ENCODE measurements at regions not wholly inside any gene's neighbourhood (a gene's known extent, or its start where the extent isn't known, plus 50 kb on each side); places are given as distances from the start of the nearest gene placed in this dataset.

DNA sequence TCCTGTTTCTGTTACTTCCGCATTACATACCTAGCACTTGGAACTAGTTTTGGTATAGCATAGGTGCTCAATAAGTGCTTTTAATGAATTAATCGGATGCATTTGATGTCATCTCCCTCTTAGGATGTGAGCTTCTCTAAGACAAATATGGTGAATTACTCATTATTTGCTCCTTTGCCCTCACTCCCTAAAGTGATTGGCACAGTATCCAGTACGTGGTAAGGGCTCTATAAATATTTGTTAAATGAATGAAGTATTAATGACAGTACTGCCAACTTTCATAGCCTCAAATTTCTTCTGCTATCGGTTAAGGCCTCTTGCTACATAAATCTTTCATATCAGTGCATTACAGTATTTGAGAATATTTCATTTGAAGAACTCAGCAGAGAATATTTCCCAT is 75.9 kb upstream of the ARID5B start:
- no peaks in the 10 kb centered on the region for H3K27me3 ChIP-seq (ENCODE audit: control insufficient read depth in 2 of 2, insufficient read depth in 2 of 2, low read length in 2 of 2)
- H3K27ac ChIP-seq (ENCODE audit: low read depth, low read length) = no peak overlapping the region
- ChIA-PET POLR2A (no interaction called here), CTCF (no interaction called here)
- H3K4me1 Mint-ChIP-seq = peaks cover 0 to 2% (median 0%) of the 10 kb centered on the region in 7 donors
- H3K36me3 ChIP-seq (ENCODE audit: control insufficient read depth in 2 of 3, insufficient read depth in 3 of 3, low read length in 3 of 3) = no peaks in the 10 kb centered on the region
- no peaks in the 10 kb centered on the region for H3K9me3 ChIP-seq (ENCODE audit: control insufficient read depth in 2 of 3, low read length in 3 of 3)
- DNase-seq (no peak), ATAC-seq (no peak)
- H3K27me3 Mint-ChIP-seq = no peaks in the 10 kb centered on the region
- H3K4me3 ChIP-seq (ENCODE audit: low read length) = no peak overlapping the region
- no peak overlapping the region for H3K27ac Mint-ChIP-seq
- intact Hi-C loops (cut with micrococcal nuclease) = no loop called here
- peaks cover 0 to 2% (median 0%) of the 10 kb centered on the region in 11 donors for H3K9me3 Mint-ChIP-seq
- no peaks in the 10 kb centered on the region for H3K4me1 ChIP-seq (ENCODE audit: control insufficient read depth in 2 of 2, insufficient read depth in 2 of 2, low read length in 2 of 2)
- H3K4me3 Mint-ChIP-seq = no peak overlapping the region
- H3K36me3 Mint-ChIP-seq = peaks cover 0 to 2% (median 0%) of the 10 kb centered on the region in 5 donors

DNA sequence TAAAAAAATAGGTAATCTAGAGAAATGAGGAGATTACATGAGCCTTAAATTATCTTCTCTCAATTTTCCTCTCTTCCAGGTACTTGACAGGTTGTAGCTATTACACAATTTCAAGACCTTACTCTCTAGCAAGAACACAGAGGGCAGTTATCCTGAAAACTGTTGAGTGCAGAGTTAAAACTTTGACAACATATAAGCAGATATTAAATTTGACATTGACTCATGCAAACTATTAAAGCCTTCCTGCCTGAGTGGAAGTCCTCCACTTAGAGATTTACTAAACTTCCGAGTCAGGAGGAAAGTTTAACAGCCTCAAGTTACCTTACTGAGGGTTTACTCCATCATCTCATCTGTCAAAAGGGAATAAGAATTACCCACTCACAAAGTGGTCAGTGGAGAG is 73.5 kb upstream of the ARID5B start:
- Mint-ChIP-seq H3K9me3 (peaks cover 0 to 6% (median 0%) of the 10 kb centered on the region in 11 donors), H3K4me3 (no peak overlapping the region), H3K27me3 (no peaks in the 10 kb centered on the region), H3K27ac (no peak overlapping the region), H3K4me1 (peaks cover 0 to 2% (median 0%) of the 10 kb centered on the region in 7 donors), H3K36me3 (peaks cover 0 to 2% (median 0%) of the 10 kb centered on the region in 5 donors)
- POLR2A ChIA-PET = no interaction called here
- Histone ChIP-seq H3K4me3 (ENCODE audit: low read length) (no peak overlapping the region), H3K27ac (ENCODE audit: low read depth, low read length) (no peak overlapping the region), H3K36me3 (ENCODE audit: control insufficient read depth in 2 of 3, insufficient read depth in 3 of 3, low read length in 3 of 3) (no peaks in the 10 kb centered on the region), H3K4me1 (ENCODE audit: control insufficient read depth in 2 of 2, insufficient read depth in 2 of 2, low read length in 2 of 2) (no peaks in the 10 kb centered on the region), H3K9me3 (ENCODE audit: control insufficient read depth in 2 of 3, low read length in 3 of 3) (no peaks in the 10 kb centered on the region), H3K27me3 (ENCODE audit: control insufficient read depth in 2 of 2, insufficient read depth in 2 of 2, low read length in 2 of 2) (no peaks in the 10 kb centered on the region)
- no peak for ATAC-seq
- intact Hi-C loops (cut with micrococcal nuclease) = no loop called here
- CTCF ChIA-PET = no interaction called here
- no peak for DNase-seq

DNA sequence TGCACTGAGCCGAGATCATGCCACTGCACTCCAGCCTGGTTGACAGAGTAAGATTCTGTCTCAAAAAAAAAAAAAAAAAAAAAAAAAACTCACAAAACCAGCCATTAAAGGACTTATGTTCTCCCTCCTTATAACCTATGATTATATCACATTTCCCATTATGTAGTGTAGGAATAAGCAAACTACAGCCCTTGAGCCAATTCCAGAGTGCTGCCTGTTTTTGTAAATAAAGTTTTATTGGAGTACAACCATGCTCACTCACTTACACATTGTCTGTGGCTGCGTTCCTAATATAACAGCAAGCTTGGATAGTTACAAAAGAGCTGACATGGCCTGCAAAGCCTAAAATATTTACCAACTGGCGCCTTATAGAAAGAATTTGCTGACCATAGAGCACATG is 72.7 kb upstream of the ARID5B start:
- Histone ChIP-seq H3K9me3 (ENCODE audit: control insufficient read depth in 2 of 3, low read length in 3 of 3) (no peaks in the 10 kb centered on the region), H3K27ac (ENCODE audit: low read depth, low read length) (no peak overlapping the region), H3K4me3 (ENCODE audit: low read length) (no peak overlapping the region), H3K27me3 (ENCODE audit: control insufficient read depth in 2 of 2, insufficient read depth in 2 of 2, low read length in 2 of 2) (no peaks in the 10 kb centered on the region), H3K36me3 (ENCODE audit: control insufficient read depth in 2 of 3, insufficient read depth in 3 of 3, low read length in 3 of 3) (no peaks in the 10 kb centered on the region), H3K4me1 (ENCODE audit: control insufficient read depth in 2 of 2, insufficient read depth in 2 of 2, low read length in 2 of 2) (no peaks in the 10 kb centered on the region)
- no peak overlapping the region for H3K27ac Mint-ChIP-seq
- peaks cover 0 to 2% (median 0%) of the 10 kb centered on the region in 5 donors for H3K36me3 Mint-ChIP-seq
- ChIA-PET CTCF (no interaction called here), POLR2A (no interaction called here)
- H3K27me3 Mint-ChIP-seq = no peaks in the 10 kb centered on the region
- DNase-seq (no peak), ATAC-seq (no peak)
- peaks cover 0 to 2% (median 0%) of the 10 kb centered on the region in 7 donors for H3K4me1 Mint-ChIP-seq
- no peak overlapping the region for H3K4me3 Mint-ChIP-seq
- intact Hi-C loops (cut with micrococcal nuclease) = no loop called here
- peaks cover 0 to 6% (median 0%) of the 10 kb centered on the region in 11 donors for H3K9me3 Mint-ChIP-seq

DNA sequence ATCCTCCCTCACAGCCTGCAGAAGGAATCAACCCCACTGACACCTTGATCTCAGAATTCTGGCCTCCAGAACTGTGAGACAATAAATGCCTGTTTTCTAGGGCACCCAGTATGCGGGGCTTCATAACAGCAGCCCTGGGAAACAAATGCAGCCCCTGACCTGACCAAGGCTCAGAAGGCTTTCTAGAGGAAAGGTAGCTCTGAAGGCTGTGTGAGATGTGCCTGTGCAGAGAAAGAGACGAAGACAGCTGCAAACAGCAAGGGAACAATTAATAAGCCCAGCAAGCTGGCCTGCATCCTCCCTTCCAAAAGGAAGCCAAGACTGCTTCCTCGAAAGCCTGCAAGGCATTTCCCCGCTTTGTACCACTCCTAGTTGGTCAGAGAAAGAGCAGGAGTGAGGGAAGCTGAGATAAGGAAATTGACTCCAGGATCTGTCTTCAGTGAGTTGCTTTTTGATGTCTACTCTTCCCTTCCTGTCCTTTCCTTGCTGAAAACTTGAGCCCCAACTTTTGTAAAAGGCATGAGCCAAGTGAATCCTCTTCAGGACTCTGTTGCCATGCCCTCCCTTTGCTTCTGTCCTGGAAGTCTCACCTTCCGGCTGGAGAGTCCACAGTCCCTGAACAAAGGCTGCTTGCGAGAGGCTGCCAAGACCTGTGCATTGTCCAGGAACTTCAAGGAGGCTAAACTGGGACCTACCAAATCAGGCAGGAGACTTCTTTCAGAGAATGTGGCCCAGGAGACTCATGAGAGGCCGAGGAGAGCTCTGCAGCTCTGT is 71.2 kb upstream of the ARID5B start:
- H3K27me3 Mint-ChIP-seq = no peaks in the 10 kb centered on the region
- H3K9me3 ChIP-seq (ENCODE audit: control insufficient read depth in 2 of 3, low read length in 3 of 3) = no peaks in the 10 kb centered on the region
- no peaks in the 10 kb centered on the region for H3K36me3 ChIP-seq (ENCODE audit: control insufficient read depth in 2 of 3, insufficient read depth in 3 of 3, low read length in 3 of 3)
- no peak for DNase-seq
- H3K27ac ChIP-seq (ENCODE audit: low read depth, low read length) = no peak overlapping the region
- no peaks in the 10 kb centered on the region for H3K27me3 ChIP-seq (ENCODE audit: control insufficient read depth in 2 of 2, insufficient read depth in 2 of 2, low read length in 2 of 2)
- peaks cover 0 to 6% (median 0%) of the 10 kb centered on the region in 11 donors for H3K9me3 Mint-ChIP-seq
- H3K36me3 Mint-ChIP-seq = no peaks in the 10 kb centered on the region
- ATAC-seq = no peak
- ChIA-PET POLR2A (no interaction called here), CTCF (no interaction called here)
- H3K27ac Mint-ChIP-seq = no peak overlapping the region
- H3K4me1 ChIP-seq (ENCODE audit: control insufficient read depth in 2 of 2, insufficient read depth in 2 of 2, low read length in 2 of 2) = no peaks in the 10 kb centered on the region
- H3K4me3 ChIP-seq (ENCODE audit: low read length) = no peak overlapping the region
- intact Hi-C loops (cut with micrococcal nuclease) = no loop called here
- peaks cover 0 to 5% (median 4%) of the 10 kb centered on the region in 7 donors for H3K4me1 Mint-ChIP-seq
- H3K4me3 Mint-ChIP-seq = no peak overlapping the region

DNA sequence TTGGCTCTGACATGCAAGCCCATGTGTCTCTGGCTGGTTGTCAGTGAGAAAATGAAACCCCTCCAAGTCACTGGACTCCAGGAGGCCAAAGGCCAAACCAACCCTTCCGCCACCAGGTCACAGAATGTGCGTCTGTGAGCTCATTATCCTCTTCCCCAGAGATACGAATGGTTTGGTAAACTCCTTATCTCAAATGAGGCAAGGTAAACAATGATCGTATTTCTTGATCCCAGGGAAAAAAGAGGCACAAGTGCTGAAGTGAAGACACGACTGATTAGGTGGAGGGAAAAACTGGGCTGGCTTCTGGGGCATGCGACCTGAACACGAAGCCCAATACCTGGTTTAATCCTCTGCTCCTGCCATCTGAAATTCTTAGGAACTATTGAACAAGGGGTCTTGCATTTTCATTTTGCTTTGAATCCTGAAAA is 70.6 kb upstream of the ARID5B start:
- intact Hi-C loops (cut with micrococcal nuclease) = no loop called here
- H3K27me3 ChIP-seq (ENCODE audit: control insufficient read depth in 2 of 2, insufficient read depth in 2 of 2, low read length in 2 of 2) = no peaks in the 10 kb centered on the region
- H3K36me3 Mint-ChIP-seq = no peaks in the 10 kb centered on the region
- no peak overlapping the region for H3K4me3 Mint-ChIP-seq
- H3K9me3 ChIP-seq (ENCODE audit: control insufficient read depth in 2 of 3, low read length in 3 of 3) = no peaks in the 10 kb centered on the region
- peaks cover 0 to 6% (median 0%) of the 10 kb centered on the region in 11 donors for H3K9me3 Mint-ChIP-seq
- no peaks in the 10 kb centered on the region for H3K4me1 ChIP-seq (ENCODE audit: control insufficient read depth in 2 of 2, insufficient read depth in 2 of 2, low read length in 2 of 2)
- no peak overlapping the region for H3K27ac Mint-ChIP-seq
- peaks cover 0 to 5% (median 3%) of the 10 kb centered on the region in 7 donors for H3K4me1 Mint-ChIP-seq
- no peak for ATAC-seq
- no peaks in the 10 kb centered on the region for H3K27me3 Mint-ChIP-seq
- H3K36me3 ChIP-seq (ENCODE audit: control insufficient read depth in 2 of 3, insufficient read depth in 3 of 3, low read length in 3 of 3) = no peaks in the 10 kb centered on the region
- no peak overlapping the region for H3K27ac ChIP-seq (ENCODE audit: low read depth, low read length)
- DNase-seq = no peak
- CTCF ChIA-PET = no interaction called here
- POLR2A ChIA-PET = interaction anchor here (0.7 kb wide), 1 partner anchor 31 kb away, joined by 6 read pairs; no protein-coding TSS in a partner anchor
- no peak overlapping the region for H3K4me3 ChIP-seq (ENCODE audit: low read length)

DNA sequence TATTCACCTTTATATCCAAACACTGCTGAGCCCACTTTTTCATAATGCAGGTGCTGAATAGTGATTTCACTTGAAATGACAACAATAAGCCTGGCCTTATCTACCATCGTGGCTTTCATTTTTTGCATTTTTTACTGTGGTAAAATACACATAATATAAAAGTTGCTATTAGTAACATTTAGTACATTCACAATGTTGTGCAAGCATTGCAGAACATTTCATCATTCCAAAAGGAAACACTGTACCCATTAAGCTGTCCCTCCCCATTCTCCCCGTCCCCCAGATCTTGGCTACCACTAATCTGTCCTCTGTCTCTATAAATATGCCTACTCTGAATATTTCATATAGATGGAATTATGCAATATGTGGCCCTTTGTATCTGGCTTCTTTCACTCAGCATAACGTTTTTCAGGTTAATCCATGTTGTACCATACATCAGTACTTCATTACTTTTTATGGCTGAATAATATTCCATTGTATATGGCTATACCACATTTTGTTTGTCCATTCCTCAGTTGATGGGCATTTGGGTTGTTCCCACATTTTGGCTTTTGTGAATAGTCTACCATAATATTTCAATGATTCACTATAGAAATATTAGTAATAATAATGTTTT is 68.5 kb upstream of the ARID5B start:
- Mint-ChIP-seq H3K4me1 (peaks cover 0 to 15% (median 5%) of the 10 kb centered on the region in 7 donors), H3K27me3 (peaks cover 0 to 4% (median 0%) of the 10 kb centered on the region in 5 donors), H3K4me3 (no peak overlapping the region), H3K27ac (no peak overlapping the region), H3K9me3 (peaks cover 0 to 6% (median 0%) of the 10 kb centered on the region in 11 donors), H3K36me3 (no peaks in the 10 kb centered on the region)
- no peak overlapping the region for H3K27ac ChIP-seq (ENCODE audit: low read depth, low read length)
- H3K9me3 ChIP-seq (ENCODE audit: control insufficient read depth in 2 of 3, low read length in 3 of 3) = no peaks in the 10 kb centered on the region
- no peaks in the 10 kb centered on the region for H3K4me1 ChIP-seq (ENCODE audit: control insufficient read depth in 2 of 2, insufficient read depth in 2 of 2, low read length in 2 of 2)
- H3K4me3 ChIP-seq (ENCODE audit: low read length) = no peak overlapping the region
- CTCF ChIA-PET = interaction anchor here (0.6 to 1.0 kb wide), 2 partner anchors 78 to 1015 kb away, joined by 3 read pairs; no protein-coding TSS in a partner anchor
- no peaks in the 10 kb centered on the region for H3K36me3 ChIP-seq (ENCODE audit: control insufficient read depth in 2 of 3, insufficient read depth in 3 of 3, low read length in 3 of 3)
- intact Hi-C loops (cut with micrococcal nuclease) = no loop called here
- H3K27me3 ChIP-seq (ENCODE audit: control insufficient read depth in 2 of 2, insufficient read depth in 2 of 2, low read length in 2 of 2) = no peaks in the 10 kb centered on the region
- DNase-seq (no peak), ATAC-seq (no peak)
- POLR2A ChIA-PET = no interaction called here

Data from naive thymus-derived CD4-positive, alpha-beta T cell (primary cell).